HCT116 (cell line): ENCODE measurements at regions not wholly inside any gene's neighbourhood (a gene's known extent, or its start where the extent isn't known, plus 50 kb on each side); places are given as distances from the start of the nearest gene placed in this dataset.

Experiments used
- ATAC-seq: fragments of 200-7000 bp; cut with Tn5 transposase; 2 replicates; pipeline ENCODE4 v1.9.1; 2020; ENCODE audit warnings: mild to moderate bottlenecking, moderate library complexity
- BruUV-seq: library from RNA; stranded (reverse); fragments of 400-500 nt; replicated peaks from 2 replicates; lab custom pipeline; 2021; lab: Mats Ljungman, UMichigan
- CTCF ChIA-PET: fragments of 300-600 bp; sonication (Branson Sonifier 250); formaldehyde crosslinking; loops from one replicate; lab custom pipeline; 2021; ENCODE audit warnings: antibody characterized with exemption; lab: Charles Lee
- POLR2A ChIA-PET: fragments of 300-600, 350-600 bp; sonication (Branson Sonifier 250); formaldehyde crosslinking; loops from one replicate; lab custom pipeline; 2021; ENCODE audit warnings: antibody characterized with exemption; lab: Charles Lee
- RAD21 ChIA-PET, 2 experiments: fragments of 300-600 bp; sonication (Branson Sonifier 250); formaldehyde crosslinking; loops; one replicate each; lab custom pipeline; 2023; ENCODE audit warnings: low total read pairs in 2 of 2; ENCODE audit not compliant: uncharacterized antibody in 2 of 2, unreplicated experiment in 2 of 2, low non-redundant PET in 1 of 2; lab: Charles Lee
- DNase-seq: peaks from one replicate; pipeline ENCODE4 v3.0.0-alpha.2; 2010; ENCODE audit warnings: low read depth, low spot score
- H2AFZ ChIP-seq: fragments of 200-600 bp; shearing (Covaris generic), sonication (generic); 2 replicates; pipeline ENCODE4 v1.6.1; 2017; ENCODE audit warnings: low read depth, mixed run types, mixed read lengths, antibody characterized with exemption, low read length; ENCODE audit not compliant: poor library complexity, severe bottlenecking
- H3K27ac ChIP-seq: 2 replicates; pipeline ENCODE4 v1.5.1; 2012; ENCODE audit warnings: low read depth, low read length
- H3K27me3 ChIP-seq: fragments of 200-600 bp; sonication (generic); 2 replicates; pipeline ENCODE4 v1.6.1; 2016; ENCODE audit warnings: mixed run types, low read length, mixed read lengths; ENCODE audit not compliant: insufficient read depth
- H3K36me3 ChIP-seq, 2 experiments: fragments of 200-500 bp in 1 of 2; fragments of 200-600 bp in 1 of 2; sonication (Bioruptor generic) in 1 of 2; sonication (generic) in 1 of 2; 2 replicates each; pipeline versions ENCODE4 v1.5.1 to v1.6.1; 2014 to 2016; ENCODE audit warnings: low read length in 2 of 2, inconsistent platforms in 1 of 2, mixed read lengths in 1 of 2, mixed run types in 1 of 2; ENCODE audit not compliant: insufficient read depth in 2 of 2, control insufficient read depth in 1 of 2
- H3K4me1 ChIP-seq, 2 experiments: fragments of 200-600 bp in 1 of 2; sonication (generic) in 1 of 2; 2 replicates each; pipeline versions ENCODE4 v1.5.1 to v1.6.1; 2012 to 2017; ENCODE audit warnings: low read length in 2 of 2, inconsistent platforms in 1 of 2, mild to moderate bottlenecking in 1 of 2, mixed read lengths in 1 of 2, mixed run types in 1 of 2, moderate library complexity in 1 of 2; ENCODE audit not compliant: insufficient read depth in 2 of 2, control insufficient read depth in 1 of 2
- H3K4me2 ChIP-seq: fragments of 200-600 bp; sonication (generic); 2 replicates; pipeline ENCODE4 v1.6.1; 2017; ENCODE audit warnings: mixed run types, low read length, mixed read lengths
- H3K4me3 ChIP-seq, 2 experiments: fragments of 200-600 bp in 1 of 2; sonication (generic) in 1 of 2; replicated peaks in 1 of 2; 2 replicates each; pipeline ENCODE4 v1.5.1; 2011 to 2016; ENCODE audit warnings: low read length in 2 of 2, control low read depth in 1 of 2, low read depth in 1 of 2, mild to moderate bottlenecking in 1 of 2, mixed read lengths in 1 of 2, mixed run types in 1 of 2
- H3K79me2 ChIP-seq: fragments of 200-600 bp; sonication (generic); 2 replicates; pipeline ENCODE4 v1.6.1; 2017; ENCODE audit warnings: mild to moderate bottlenecking, mixed run types, low read length, moderate library complexity, mixed read lengths; ENCODE audit not compliant: insufficient read depth
- H3K9ac ChIP-seq: fragments of 200-600 bp; sonication (generic); 2 replicates; pipeline ENCODE4 v1.6.1; 2016; ENCODE audit warnings: low read length, mixed read lengths
- H3K9me2 ChIP-seq: fragments of 200-600 bp; sonication (generic), shearing (Covaris generic); 2 replicates; pipeline ENCODE4 v1.6.1; 2017; ENCODE audit warnings: mixed run types, mild to moderate bottlenecking, moderate library complexity; ENCODE audit not compliant: insufficient read depth
- H3K9me3 ChIP-seq, 2 experiments: fragments of 200-500 bp in 1 of 2; fragments of 200-600 bp in 1 of 2; sonication (Bioruptor generic) in 1 of 2; sonication (generic) in 1 of 2; 2 replicates each; pipeline ENCODE4 v1.6.1; 2014 to 2017; ENCODE audit warnings: low read length in 2 of 2, mixed read lengths in 2 of 2, inconsistent platforms in 1 of 2, low read depth in 1 of 2, mild to moderate bottlenecking in 1 of 2, mixed run types in 1 of 2, moderate library complexity in 1 of 2; ENCODE audit not compliant: control insufficient read depth in 1 of 2, insufficient read depth in 1 of 2
- H4K20me1 ChIP-seq: fragments of 200-600 bp; sonication (generic), shearing (Covaris generic); 2 replicates; pipeline ENCODE4 v1.6.1; 2017; ENCODE audit warnings: mixed run types, mild to moderate bottlenecking, moderate library complexity; ENCODE audit not compliant: insufficient read depth
- CEBPB ChIP-seq: IDR thresholded peaks from 2 replicates; pipeline ENCODE4 v1.6.1; 2012; ENCODE audit warnings: low read depth
- ELF1 ChIP-seq: IDR thresholded peaks from 2 replicates; pipeline ENCODE4 v1.6.1; 2012; ENCODE audit warnings: low read depth, borderline replicate concordance
- EZH2 ChIP-seq: fragments of 200-600 bp; sonication (generic); IDR thresholded peaks from 2 replicates; pipeline ENCODE4 v1.6.1; 2017; ENCODE audit warnings: antibody characterized with exemption, mixed run types
- EZH2phosphoT487 ChIP-seq: fragments of 200-600 bp; IDR thresholded peaks from 2 replicates; pipeline ENCODE4 v1.6.1; 2018; ENCODE audit warnings: antibody characterized with exemption, borderline replicate concordance
- FOSL1 ChIP-seq: IDR thresholded peaks from 2 replicates; pipeline ENCODE4 v1.6.1; 2012; ENCODE audit warnings: low read depth
- JUND ChIP-seq: IDR thresholded peaks from 2 replicates; pipeline ENCODE4 v1.6.1; 2012
- POLR2A ChIP-seq: IDR thresholded peaks from 2 replicates; pipeline ENCODE4 v1.7.0; 2011; ENCODE audit warnings: borderline replicate concordance; ENCODE audit not compliant: insufficient read depth, insufficient read length; ENCODE audit errors: extremely low read depth
- POLR2AphosphoS5 ChIP-seq: IDR thresholded peaks from 2 replicates; pipeline ENCODE4 v1.6.1; 2011; ENCODE audit warnings: mild to moderate bottlenecking, low read depth, low read length, moderate library complexity
- SIN3A ChIP-seq: IDR thresholded peaks from 2 replicates; pipeline ENCODE4 v1.6.1; 2012; ENCODE audit warnings: low read depth
- SP1 ChIP-seq: IDR thresholded peaks from 2 replicates; pipeline ENCODE4 v1.6.1; 2012; ENCODE audit warnings: low read depth
- SRF ChIP-seq: IDR thresholded peaks from 2 replicates; pipeline ENCODE4 v1.6.1; 2012; ENCODE audit warnings: low read depth
- YY1 ChIP-seq: IDR thresholded peaks from 2 replicates; pipeline ENCODE4 v1.6.1; 2011; ENCODE audit warnings: low read length, low read depth, moderate library complexity, mild to moderate bottlenecking; ENCODE audit not compliant: insufficient replicate concordance; ENCODE audit errors: extremely low read depth
- ZFX ChIP-seq: fragments of 450-650 bp; IDR thresholded peaks from 2 replicates; pipeline ENCODE4 v1.6.1; 2017
- ZNF274 ChIP-seq: fragments of 200-500 bp; sonication (Bioruptor generic); IDR thresholded peaks from 2 replicates; pipeline ENCODE4 v1.6.1; 2014; ENCODE audit warnings: mild to moderate bottlenecking, low read depth, low read length, inconsistent platforms
- intact Hi-C: fragments of 100-400 bp; cut with micrococcal nuclease; formaldehyde crosslinking; loops from 2 replicates; pipeline ENCODE4 v1.10.0; 2022
- TF ChIP-seq, protein P1 (sequence below), 3 experiments: fragments of 200-600 bp in 1 of 3; sonication (generic) in 1 of 3; IDR thresholded peaks in 2 of 3; conservative IDR thresholded peaks in 1 of 3; 2 replicates each; pipeline ENCODE4 v1.5.1; 2012 to 2017; ENCODE audit warnings: low read depth in 2 of 3, low read length in 2 of 3, antibody characterized with exemption in 1 of 3, borderline replicate concordance in 1 of 3, control low read depth in 1 of 3, mild to moderate bottlenecking in 1 of 3, mixed read lengths in 1 of 3, mixed run types in 1 of 3, moderate library complexity in 1 of 3; ENCODE audit not compliant: insufficient read depth in 1 of 3
- TF ChIP-seq, protein P2 (sequence below): IDR thresholded peaks from 2 replicates; pipeline ENCODE4 v1.6.1; 2012
- TF ChIP-seq, protein P3 (sequence below): IDR thresholded peaks from 2 replicates; pipeline ENCODE4 v1.6.1; 2012; ENCODE audit warnings: low read depth

- Histone ChIP-seq H3K79me2 (no peaks in the 10 kb centered on the region), H3K4me2 (no peak overlapping the region), H3K4me3 (no peak overlapping the region), H2AFZ (no peak overlapping the region), H3K9me3 (peaks cover 17 to 19% of the 10 kb centered on the region in 2 experiments; a peak in 2 of 4 replicates), H4K20me1 (no peaks in the 10 kb centered on the region), H3K27ac (no peak overlapping the region), H3K4me1 (no peaks in the 10 kb centered on the region), H3K9ac (no peak overlapping the region), H3K9me2 (no peaks in the 10 kb centered on the region), H3K36me3 (no peaks in the 10 kb centered on the region), H3K27me3 (no peaks in the 10 kb centered on the region)
- DNase-seq (no peak), ATAC-seq (no peak)
- ChIA-PET RAD21 (no interaction called here), POLR2A (no interaction called here), CTCF (no interaction called here)
- no peak for TF ChIP-seq ZNF274
- TF ChIP-seq, protein P1, sequence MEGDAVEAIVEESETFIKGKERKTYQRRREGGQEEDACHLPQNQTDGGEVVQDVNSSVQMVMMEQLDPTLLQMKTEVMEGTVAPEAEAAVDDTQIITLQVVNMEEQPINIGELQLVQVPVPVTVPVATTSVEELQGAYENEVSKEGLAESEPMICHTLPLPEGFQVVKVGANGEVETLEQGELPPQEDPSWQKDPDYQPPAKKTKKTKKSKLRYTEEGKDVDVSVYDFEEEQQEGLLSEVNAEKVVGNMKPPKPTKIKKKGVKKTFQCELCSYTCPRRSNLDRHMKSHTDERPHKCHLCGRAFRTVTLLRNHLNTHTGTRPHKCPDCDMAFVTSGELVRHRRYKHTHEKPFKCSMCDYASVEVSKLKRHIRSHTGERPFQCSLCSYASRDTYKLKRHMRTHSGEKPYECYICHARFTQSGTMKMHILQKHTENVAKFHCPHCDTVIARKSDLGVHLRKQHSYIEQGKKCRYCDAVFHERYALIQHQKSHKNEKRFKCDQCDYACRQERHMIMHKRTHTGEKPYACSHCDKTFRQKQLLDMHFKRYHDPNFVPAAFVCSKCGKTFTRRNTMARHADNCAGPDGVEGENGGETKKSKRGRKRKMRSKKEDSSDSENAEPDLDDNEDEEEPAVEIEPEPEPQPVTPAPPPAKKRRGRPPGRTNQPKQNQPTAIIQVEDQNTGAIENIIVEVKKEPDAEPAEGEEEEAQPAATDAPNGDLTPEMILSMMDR (IDR thresholded peaks at IDR 0.05 in 2 of 3, conservative IDR thresholded peaks at IDR 0.05 in 1 of 3; ENCODE audit: borderline replicate concordance in 1 of 3, insufficient read depth in 1 of 3, low read depth in 2 of 3, low read length in 2 of 3): no peak
- TF ChIP-seq SRF: no peak
- TF ChIP-seq, protein P2, sequence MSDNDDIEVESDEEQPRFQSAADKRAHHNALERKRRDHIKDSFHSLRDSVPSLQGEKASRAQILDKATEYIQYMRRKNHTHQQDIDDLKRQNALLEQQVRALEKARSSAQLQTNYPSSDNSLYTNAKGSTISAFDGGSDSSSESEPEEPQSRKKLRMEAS: no peak
- no peak for TF ChIP-seq CEBPB
- TF ChIP-seq FOSL1: no peak
- no peak for TF ChIP-seq POLR2A
- TF ChIP-seq, protein P3, sequence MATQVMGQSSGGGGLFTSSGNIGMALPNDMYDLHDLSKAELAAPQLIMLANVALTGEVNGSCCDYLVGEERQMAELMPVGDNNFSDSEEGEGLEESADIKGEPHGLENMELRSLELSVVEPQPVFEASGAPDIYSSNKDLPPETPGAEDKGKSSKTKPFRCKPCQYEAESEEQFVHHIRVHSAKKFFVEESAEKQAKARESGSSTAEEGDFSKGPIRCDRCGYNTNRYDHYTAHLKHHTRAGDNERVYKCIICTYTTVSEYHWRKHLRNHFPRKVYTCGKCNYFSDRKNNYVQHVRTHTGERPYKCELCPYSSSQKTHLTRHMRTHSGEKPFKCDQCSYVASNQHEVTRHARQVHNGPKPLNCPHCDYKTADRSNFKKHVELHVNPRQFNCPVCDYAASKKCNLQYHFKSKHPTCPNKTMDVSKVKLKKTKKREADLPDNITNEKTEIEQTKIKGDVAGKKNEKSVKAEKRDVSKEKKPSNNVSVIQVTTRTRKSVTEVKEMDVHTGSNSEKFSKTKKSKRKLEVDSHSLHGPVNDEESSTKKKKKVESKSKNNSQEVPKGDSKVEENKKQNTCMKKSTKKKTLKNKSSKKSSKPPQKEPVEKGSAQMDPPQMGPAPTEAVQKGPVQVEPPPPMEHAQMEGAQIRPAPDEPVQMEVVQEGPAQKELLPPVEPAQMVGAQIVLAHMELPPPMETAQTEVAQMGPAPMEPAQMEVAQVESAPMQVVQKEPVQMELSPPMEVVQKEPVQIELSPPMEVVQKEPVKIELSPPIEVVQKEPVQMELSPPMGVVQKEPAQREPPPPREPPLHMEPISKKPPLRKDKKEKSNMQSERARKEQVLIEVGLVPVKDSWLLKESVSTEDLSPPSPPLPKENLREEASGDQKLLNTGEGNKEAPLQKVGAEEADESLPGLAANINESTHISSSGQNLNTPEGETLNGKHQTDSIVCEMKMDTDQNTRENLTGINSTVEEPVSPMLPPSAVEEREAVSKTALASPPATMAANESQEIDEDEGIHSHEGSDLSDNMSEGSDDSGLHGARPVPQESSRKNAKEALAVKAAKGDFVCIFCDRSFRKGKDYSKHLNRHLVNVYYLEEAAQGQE: no peak
- TF ChIP-seq POLR2AphosphoS5: no peak
- TF ChIP-seq ELF1: no peak
- TF ChIP-seq EZH2: no peak
- TF ChIP-seq ZFX: no peak
- no peak for TF ChIP-seq SP1
- no peak for TF ChIP-seq EZH2phosphoT487
- no peak for TF ChIP-seq JUND
- no peak for TF ChIP-seq YY1
- no peak for TF ChIP-seq SIN3A
- intact Hi-C loops: no loop called here
- BruUV-seq: no TSS peak
Observed at GRCh38 chr9:25954209-25954608, 276.0 kb upstream of the TUSC1 start.
